Rectal smooth muscle tissue (tissue), 1 donor: ENCODE measurements at regions not wholly inside any gene's neighbourhood (a gene's known extent, or its start where the extent isn't known, plus 50 kb on each side); places are given as distances from the start of the nearest gene placed in this dataset.
"Not testable (repeated sequence)": the region's sequence is repeated elsewhere in the genome, so short reads cannot be mapped to it uniquely, and the experiment has no call there.

Experiments used
- H3K27ac ChIP-seq: one replicate; pipeline ENCODE4 v1.7.0; 2013; ENCODE audit warnings: low read depth, low read length, inconsistent platforms
- H3K27me3 ChIP-seq: one replicate; pipeline ENCODE4 v1.7.0; 2013; ENCODE audit warnings: low read length; ENCODE audit not compliant: control insufficient read depth, insufficient read depth
- H3K36me3 ChIP-seq: one replicate; pipeline ENCODE4 v1.7.0; 2013; ENCODE audit warnings: low read length; ENCODE audit not compliant: control insufficient read depth, insufficient read depth
- H3K4me1 ChIP-seq: one replicate; pipeline ENCODE4 v1.7.0; 2013; ENCODE audit warnings: low read length; ENCODE audit not compliant: control insufficient read depth, insufficient read depth
- H3K4me3 ChIP-seq: one replicate; pipeline ENCODE4 v1.7.0; 2013; ENCODE audit warnings: low read length
- H3K9ac ChIP-seq: one replicate; pipeline ENCODE4 v1.7.0; 2013; ENCODE audit warnings: low read length

DNA sequence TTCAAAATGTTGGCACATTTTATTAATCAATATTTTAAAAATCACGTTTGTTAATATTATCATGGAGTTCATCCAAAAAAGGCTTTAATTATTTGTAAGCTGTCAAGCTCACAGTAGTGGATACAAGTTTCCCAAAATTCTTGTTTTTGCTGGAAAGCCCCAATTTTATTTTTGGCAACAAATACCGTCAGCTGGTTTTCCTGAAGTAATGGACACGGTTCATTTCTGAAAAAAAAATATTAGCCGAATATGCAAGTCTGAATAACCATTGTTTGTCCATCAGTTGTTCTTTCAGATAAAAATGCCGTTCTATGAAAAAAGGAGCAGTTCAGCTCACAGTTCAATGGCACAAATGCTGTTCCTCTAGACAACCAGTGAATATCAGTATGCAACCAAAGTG is 101.5 kb upstream of the RAI14 start:
- Histone ChIP-seq H3K27ac (no peak overlapping the region), H3K27me3 (no peaks in the 10 kb centered on the region), H3K4me3 (no peak overlapping the region), H3K9ac (no peak overlapping the region), H3K36me3 (no peaks in the 10 kb centered on the region), H3K4me1 (peaks cover 4% of the 10 kb centered on the region)

DNA sequence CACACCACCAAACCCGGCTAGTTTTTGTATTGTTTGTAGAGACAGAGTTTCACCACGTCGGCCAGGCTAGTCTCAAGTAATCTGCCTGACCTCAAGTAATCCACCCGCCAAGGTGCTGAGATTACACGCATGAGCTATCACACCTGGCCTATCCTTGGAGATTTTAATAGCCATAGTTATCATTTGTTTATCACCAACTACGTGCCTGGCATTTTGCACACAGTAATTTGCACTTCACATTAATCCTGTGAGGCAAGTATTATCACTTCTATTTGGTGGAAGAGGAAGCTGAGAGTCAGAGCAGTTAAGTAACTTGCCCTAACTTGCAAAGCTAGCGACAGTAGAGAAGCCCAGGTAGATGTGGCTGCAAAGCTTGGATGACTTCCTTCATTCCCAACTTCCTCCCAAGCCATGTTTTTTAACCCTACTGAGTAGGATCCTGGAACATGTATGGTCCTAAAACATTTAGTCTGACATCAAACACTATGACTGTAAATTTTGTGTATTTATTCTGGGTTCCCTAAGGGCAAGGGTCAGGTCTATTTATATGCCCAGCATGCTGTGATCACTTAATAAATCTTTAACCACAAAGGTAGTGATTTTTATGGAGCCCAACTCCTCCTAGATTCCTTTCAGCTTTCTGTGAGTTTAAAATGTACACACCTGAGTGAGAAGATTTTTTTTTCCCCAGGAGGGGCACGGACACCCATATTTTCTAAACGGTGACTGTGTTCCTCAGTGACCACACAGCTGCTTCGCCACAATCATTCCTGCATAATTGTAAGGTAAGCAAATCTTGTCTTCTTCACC is 100.2 kb upstream of the RAI14 start:
- Histone ChIP-seq H3K4me3 (no peak overlapping the region), H3K36me3 (no peaks in the 10 kb centered on the region), H3K9ac (no peak overlapping the region), H3K27ac (no peak overlapping the region), H3K4me1 (peaks cover 4% of the 10 kb centered on the region), H3K27me3 (no peaks in the 10 kb centered on the region)

DNA sequence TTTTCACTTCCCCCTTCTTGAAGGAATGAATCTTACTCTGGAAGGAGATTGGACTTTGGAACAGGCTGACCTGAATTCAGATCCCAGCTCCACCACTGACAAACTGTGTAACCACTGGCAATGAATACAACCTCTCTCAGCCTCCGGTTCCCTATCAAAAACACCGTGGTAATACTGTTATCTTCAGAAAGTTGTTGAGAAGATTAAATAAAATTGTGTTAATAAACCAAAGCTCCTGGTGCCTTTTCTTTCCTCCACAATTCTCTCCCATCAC is 99.7 kb upstream of the RAI14 start:
- no peak overlapping the region for H3K27ac ChIP-seq
- peaks cover 4% of the 10 kb centered on the region for H3K4me1 ChIP-seq

DNA sequence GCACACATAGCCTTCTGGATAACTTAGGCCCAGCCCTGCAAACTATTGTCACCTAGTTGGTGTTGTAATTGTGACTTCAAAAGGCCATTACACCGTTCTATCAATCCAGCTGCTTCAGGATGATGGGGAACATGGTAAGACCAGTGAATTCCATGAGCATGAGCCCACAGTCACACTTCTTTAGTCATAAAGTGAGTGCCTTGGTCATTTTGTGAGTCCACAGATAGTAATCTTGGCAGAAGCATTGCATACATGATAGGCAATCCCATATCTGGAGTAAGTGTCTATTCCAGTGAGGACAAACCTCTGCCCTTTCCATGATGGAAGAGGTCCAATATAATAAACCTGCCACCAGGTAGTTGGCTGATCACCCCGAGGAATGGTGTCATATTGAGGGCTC is 94.5 kb upstream of the RAI14 start:
- H3K27ac ChIP-seq, H3K4me3 ChIP-seq, H3K27me3 ChIP-seq, H3K4me1 ChIP-seq, H3K36me3 ChIP-seq, H3K9ac ChIP-seq: not testable (repeated sequence)

More for the DNA sequence above, 99.7 kb upstream of the RAI14 start:
- no peaks in the 10 kb centered on the region for H3K27me3 ChIP-seq
- H3K36me3 ChIP-seq = no peaks in the 10 kb centered on the region
- no peak overlapping the region for H3K4me3 ChIP-seq
- H3K9ac ChIP-seq = no peak overlapping the region

DNA sequence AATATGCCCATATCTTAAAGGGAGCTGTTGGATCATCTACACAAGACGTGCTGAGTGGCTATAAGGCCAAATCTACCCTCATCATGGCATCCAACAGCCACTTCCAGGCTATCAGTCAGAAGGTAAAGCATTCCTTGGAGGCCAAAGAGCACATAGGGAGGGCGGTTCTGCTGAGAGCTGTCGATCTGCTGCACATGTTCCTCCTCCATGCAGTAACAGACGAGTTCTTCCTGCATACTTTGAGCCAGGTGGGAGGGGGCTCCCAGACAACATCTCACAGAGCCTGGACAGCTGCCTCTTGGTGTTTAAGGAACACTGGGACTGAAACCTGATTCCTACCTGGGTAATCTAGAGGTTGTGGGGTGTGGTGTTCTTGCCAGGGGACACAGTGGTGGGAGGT is 93.3 kb upstream of the RAI14 start:
- no peaks in the 10 kb centered on the region for H3K27me3 ChIP-seq
- H3K4me3 ChIP-seq = no peak overlapping the region
- H3K4me1 ChIP-seq = no peaks in the 10 kb centered on the region
- H3K27ac ChIP-seq = no peak overlapping the region
- no peaks in the 10 kb centered on the region for H3K36me3 ChIP-seq
- no peak overlapping the region for H3K9ac ChIP-seq

DNA sequence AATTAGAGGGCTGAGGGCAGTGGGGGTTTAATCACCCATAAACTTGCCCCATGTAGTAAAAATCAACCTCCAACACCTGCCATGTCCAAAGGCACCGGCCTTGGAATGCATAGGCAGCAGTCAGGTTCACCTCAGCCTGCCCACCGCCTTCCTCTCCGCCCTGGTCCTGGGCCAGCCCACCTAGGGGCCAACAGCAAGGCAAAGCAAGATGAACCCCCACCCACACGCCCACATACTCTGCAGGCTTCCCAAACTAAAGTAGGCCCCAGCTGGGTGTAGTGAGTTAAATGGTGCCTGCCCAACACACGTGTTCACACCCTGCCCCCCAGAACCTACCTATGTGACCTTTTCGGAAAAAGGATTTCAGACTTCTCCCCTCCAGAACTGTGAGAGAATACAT is 92.9 kb upstream of the RAI14 start:
- Histone ChIP-seq H3K36me3 (no peaks in the 10 kb centered on the region), H3K4me1 (no peaks in the 10 kb centered on the region), H3K4me3 (no peak overlapping the region), H3K9ac (no peak overlapping the region), H3K27me3 (no peaks in the 10 kb centered on the region), H3K27ac (no peak overlapping the region)

DNA sequence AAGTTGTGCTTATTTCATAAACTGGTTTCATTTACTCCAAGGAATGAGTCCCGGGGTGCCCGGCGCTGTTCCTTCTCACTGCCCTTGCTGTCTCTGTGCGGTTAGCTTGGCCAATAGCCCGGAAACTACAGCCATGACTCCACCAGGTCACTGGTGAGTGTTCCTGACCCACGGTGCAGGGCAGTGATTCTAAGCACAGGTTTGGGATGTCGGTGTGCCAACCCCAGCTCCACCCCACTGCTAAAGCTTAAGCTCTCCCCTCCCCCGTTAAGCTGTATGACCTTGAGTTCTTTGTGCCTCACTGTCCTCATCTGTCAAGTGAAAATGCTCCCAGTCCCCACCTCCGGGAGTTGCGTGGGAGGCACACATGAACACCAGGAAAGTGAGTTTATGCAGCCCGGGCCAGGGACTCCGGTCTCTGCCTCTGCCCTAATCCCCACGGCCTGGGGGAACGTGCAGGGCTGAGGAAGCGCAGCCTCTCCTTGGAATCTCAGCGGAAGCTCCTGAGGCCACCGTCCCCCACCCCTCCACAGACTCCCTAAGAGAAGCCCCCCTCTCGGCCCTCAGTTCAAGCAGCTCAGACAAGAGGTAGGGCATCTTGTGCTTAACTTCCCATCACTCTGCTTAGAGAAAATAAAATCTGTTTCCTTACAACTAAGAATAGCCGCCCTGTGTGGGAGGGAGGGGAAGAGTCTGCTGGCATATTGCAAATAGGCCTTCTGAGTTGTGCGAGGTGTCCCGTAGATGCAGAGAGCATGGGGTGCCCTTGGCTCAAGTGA is 92.0 kb upstream of the RAI14 start:
- H3K4me3 ChIP-seq = no peak overlapping the region
- no peaks in the 10 kb centered on the region for H3K36me3 ChIP-seq
- H3K9ac ChIP-seq = no peak overlapping the region
- no peak overlapping the region for H3K27ac ChIP-seq
- H3K27me3 ChIP-seq = no peaks in the 10 kb centered on the region
- no peaks in the 10 kb centered on the region for H3K4me1 ChIP-seq

DNA sequence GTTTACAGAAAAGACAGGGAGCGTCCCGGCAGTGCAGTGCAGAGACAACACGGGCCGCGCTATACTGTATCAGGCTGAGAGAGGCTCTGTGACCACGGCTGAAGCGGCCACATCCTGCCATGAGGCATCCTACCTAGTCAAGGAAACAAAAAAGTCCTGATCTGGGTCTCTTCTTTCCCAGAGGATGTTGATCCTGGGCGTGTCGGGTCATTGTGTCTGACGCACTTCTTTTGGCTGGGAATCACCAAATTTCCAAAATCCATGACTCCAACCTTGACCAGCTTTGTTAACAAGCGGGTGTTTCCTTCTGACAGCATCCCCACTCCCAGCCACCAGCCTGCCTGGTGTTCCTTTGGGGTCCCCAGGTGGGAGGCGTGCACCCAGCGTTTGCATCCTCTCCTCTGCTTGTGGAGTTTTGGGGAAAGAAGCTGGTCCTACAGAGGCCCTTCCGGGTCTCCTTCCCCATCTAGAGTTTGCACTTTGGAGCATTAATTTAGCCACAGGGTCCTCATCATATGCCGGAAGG is 91.4 kb upstream of the RAI14 start:
- Histone ChIP-seq H3K9ac (no peak overlapping the region), H3K27me3 (no peaks in the 10 kb centered on the region), H3K27ac (no peak overlapping the region), H3K4me1 (no peaks in the 10 kb centered on the region), H3K36me3 (no peaks in the 10 kb centered on the region), H3K4me3 (no peak overlapping the region)

DNA sequence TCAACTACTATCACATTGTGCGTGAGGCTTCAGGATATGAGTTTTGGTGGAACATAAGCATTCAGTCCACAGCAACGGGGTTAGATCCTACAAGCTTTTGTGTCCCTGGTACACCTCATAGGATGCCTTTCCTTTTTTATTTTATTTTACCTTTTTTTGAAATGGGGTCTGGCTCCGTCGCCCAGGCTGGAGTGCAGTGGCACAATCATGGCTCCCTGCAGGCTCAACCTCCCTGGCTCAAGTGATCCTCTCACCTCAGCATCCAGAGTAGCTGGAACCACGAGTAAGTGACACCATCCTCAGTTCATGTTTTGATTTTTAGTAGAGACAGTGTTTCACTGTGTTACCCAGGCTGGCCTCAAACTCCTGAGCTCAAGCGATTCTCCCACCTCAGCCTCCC is 86.0 kb upstream of the RAI14 start:
- Histone ChIP-seq H3K4me1 (no peaks in the 10 kb centered on the region), H3K9ac (no peak overlapping the region), H3K4me3 (no peak overlapping the region), H3K27ac (no peak overlapping the region), H3K36me3 (no peaks in the 10 kb centered on the region), H3K27me3 (no peaks in the 10 kb centered on the region)

DNA sequence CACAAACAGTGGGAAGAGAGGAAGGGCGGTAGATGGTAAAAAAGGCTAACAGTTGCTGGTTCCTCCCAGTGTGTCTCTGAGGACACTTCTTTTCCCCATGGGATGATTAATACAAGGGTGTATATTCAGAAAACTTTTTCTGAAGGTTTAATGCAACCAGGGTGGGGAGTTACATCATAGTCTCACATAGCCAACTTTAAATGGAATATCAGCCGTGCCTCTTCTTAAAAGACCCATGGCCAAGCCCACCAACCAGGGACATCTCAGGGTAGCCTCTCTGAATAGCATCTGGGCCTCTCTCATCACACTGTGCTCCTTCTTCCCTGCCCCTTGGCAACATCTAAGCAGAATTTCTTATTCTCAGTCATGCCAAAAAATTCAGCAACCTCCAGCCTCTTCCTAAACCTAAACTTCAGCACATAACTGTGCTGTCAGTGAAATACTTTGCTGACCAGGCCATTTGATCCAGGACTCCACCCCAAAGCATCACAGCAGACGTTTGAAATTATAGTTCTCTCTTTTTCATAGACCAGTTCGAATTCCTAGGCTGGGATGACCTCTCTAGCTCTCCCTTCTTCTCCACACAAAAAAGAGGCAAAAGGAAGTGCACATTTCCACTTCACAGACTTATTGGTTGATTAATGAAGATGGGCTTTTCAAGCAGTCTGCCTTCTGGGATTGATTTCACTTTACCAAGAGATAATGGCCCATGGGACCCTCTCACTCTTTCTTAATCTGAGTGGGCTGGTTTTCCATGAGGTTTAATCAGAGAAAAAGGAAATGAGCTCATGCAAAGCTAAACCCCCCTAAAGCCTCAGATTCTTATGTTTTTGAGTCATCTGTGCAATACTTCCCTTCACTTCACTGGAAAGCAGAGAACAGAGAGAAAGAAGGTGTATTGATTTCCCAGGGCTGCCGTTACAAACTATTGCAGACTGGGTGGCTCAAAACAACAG is 85.1 kb upstream of the RAI14 start:
- H3K4me1 ChIP-seq = no peaks in the 10 kb centered on the region
- no peak overlapping the region for H3K9ac ChIP-seq
- no peak overlapping the region for H3K4me3 ChIP-seq
- no peaks in the 10 kb centered on the region for H3K27me3 ChIP-seq
- no peaks in the 10 kb centered on the region for H3K36me3 ChIP-seq
- H3K27ac ChIP-seq = no peak overlapping the region

DNA sequence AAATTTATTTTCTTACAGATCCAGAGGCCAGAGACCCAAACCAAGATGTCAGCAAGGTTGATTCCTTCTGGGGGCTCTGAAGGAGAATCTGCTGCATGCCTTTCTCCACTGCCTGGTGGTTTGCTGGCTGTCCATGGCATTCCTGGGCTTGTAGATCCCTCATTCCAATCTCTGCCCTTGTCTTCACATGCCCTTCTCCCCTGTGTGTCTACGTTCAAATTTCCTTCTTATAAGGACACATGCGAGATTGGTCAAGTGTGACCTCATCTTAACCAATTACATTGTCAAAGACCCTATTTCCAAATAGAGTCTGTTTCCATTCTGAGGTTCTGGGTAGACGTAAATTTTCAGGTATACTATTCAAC is 84.5 kb upstream of the RAI14 start:
- Histone ChIP-seq H3K9ac (no peak overlapping the region), H3K4me1 (no peaks in the 10 kb centered on the region), H3K36me3 (no peaks in the 10 kb centered on the region), H3K27ac (no peak overlapping the region), H3K27me3 (no peaks in the 10 kb centered on the region), H3K4me3 (no peak overlapping the region)

DNA sequence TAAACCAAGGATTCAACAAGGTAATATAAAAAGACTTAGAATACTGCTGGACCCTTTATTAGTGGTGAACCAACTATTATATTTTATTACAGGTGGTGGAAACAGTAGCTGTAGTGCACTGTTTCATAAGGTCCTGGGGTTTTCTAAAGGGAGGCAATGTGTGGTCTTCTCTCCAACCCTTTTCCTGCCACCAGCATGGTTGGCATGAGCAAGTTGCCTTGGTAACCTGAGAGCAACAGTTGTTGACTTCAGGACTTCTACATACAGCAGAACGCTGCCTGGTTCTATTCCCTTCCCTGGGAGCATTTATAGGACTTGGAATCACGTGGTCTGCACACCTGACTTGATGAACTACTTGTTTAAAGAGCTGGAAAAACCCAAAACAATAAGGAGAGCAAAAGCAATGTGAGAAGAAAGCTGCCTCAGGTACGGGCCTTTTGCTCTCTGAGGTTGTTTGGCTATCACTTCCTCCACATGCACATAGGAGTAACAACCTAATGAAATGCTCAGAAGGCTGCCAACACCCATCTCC is 81.1 kb upstream of the RAI14 start:
- Histone ChIP-seq H3K9ac (no peak overlapping the region), H3K27me3 (no peaks in the 10 kb centered on the region), H3K36me3 (no peaks in the 10 kb centered on the region), H3K4me3 (no peak overlapping the region), H3K27ac (no peak overlapping the region), H3K4me1 (no peaks in the 10 kb centered on the region)
